ENCODE measurements at regions not wholly inside any gene's neighbourhood (a gene's known extent, or its start where the extent isn't known, plus 50 kb on each side); places are given as distances from the start of the nearest gene placed in this dataset.

DNA sequence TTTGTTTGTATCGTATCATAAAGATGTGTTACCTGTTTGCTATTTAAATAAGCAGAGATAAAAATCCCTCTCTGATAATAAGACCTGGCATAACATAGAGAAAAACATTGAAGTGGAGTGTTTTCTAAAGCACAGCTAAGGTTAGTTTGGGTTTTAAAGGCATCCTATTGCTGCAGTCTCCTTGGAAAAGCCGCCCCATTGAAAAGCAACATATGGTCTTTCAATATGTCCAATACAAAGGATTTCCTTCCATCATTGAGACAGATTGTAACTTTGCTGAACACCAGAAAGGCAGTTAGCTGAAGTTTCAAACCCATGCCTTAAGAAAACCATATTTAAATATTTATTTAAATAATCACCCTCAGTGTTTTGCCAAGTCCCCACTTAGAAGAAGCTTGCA lies 898.5 kb upstream of the KCND2 start:
- TF ChIP-seq, protein P1, sequence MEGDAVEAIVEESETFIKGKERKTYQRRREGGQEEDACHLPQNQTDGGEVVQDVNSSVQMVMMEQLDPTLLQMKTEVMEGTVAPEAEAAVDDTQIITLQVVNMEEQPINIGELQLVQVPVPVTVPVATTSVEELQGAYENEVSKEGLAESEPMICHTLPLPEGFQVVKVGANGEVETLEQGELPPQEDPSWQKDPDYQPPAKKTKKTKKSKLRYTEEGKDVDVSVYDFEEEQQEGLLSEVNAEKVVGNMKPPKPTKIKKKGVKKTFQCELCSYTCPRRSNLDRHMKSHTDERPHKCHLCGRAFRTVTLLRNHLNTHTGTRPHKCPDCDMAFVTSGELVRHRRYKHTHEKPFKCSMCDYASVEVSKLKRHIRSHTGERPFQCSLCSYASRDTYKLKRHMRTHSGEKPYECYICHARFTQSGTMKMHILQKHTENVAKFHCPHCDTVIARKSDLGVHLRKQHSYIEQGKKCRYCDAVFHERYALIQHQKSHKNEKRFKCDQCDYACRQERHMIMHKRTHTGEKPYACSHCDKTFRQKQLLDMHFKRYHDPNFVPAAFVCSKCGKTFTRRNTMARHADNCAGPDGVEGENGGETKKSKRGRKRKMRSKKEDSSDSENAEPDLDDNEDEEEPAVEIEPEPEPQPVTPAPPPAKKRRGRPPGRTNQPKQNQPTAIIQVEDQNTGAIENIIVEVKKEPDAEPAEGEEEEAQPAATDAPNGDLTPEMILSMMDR (IDR thresholded peaks at IDR 0.05): no peak
- TF ChIP-seq POLR2AphosphoS5 (IDR thresholded peaks at IDR 0.05) (no peak), POLR2A (IDR thresholded peaks at IDR 0.05) (no peak)
- H3K27me3 ChIP-seq: no peaks in the 10 kb centered on the region
- no peaks in the 10 kb centered on the region for H3K9me3 ChIP-seq
- no peak overlapping the region for H3K4me3 ChIP-seq
- intact Hi-C loops (cut with DNase I; ENCODE audit: low total_unique reads): no loop called here
- no peak for DNase-seq (ENCODE audit: low spot score in 2 of 2)
- H3K27ac ChIP-seq: no peak overlapping the region
- no peaks in the 10 kb centered on the region for H3K36me3 ChIP-seq
- no peaks in the 10 kb centered on the region for H3K4me1 ChIP-seq

DNA sequence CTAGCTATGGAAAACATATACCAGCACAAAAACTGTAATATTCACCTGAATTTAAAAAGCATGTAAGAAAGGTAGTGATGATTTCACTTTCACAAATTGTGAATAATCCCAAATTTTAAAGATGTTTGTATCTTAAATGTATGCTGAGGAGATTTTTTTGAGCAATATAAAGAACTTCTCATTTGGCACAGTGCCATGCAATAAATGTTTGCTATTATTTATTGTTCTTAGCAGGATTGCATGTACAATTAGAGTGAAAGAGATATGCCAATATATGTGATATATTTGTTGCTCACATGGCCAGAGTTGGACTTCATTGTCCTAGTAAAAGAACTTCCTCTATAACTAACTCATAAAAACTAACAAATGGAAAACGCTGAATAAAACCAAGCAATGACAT lies 895.1 kb upstream of the KCND2 start:
- TF ChIP-seq, protein P1 (IDR thresholded peaks at IDR 0.05): no peak
- TF ChIP-seq POLR2AphosphoS5 (IDR thresholded peaks at IDR 0.05): no peak
- TF ChIP-seq POLR2A (IDR thresholded peaks at IDR 0.05): no peak
- no peaks in the 10 kb centered on the region for H3K36me3 ChIP-seq
- no peaks in the 10 kb centered on the region for H3K27me3 ChIP-seq
- DNase-seq (ENCODE audit: low spot score in 2 of 2): no peak
- intact Hi-C loops (cut with DNase I; ENCODE audit: low total_unique reads): no loop called here
- H3K4me3 ChIP-seq: no peak overlapping the region
- H3K4me1 ChIP-seq: no peaks in the 10 kb centered on the region
- no peaks in the 10 kb centered on the region for H3K9me3 ChIP-seq
- H3K27ac ChIP-seq: no peak overlapping the region

DNA sequence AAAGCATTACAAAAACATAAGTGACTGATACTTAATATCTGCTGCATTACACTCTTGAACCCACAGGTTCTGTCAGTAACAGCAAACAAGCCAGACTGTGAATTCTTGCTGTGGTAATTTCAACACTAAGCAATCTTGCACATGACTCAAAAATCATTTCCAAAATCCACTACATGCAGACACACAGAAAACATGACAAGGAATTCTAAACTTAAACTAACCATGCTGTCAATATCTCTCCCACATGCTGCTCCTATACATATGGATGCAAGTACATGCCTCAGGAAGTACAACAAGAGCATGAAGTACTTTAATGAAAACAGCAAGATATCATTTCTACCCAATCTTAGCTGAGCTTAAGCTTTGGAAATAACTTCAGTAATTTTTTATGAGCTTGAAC lies 890.2 kb upstream of the KCND2 start:
- no peak for DNase-seq (ENCODE audit: low spot score in 2 of 2)
- Histone ChIP-seq H3K4me1 (no peaks in the 10 kb centered on the region), H3K27me3 (no peaks in the 10 kb centered on the region), H3K27ac (no peak overlapping the region), H3K4me3 (no peak overlapping the region), H3K36me3 (no peaks in the 10 kb centered on the region), H3K9me3 (no peaks in the 10 kb centered on the region)
- intact Hi-C loops (cut with DNase I; ENCODE audit: low total_unique reads): no loop called here
- TF ChIP-seq POLR2A (IDR thresholded peaks at IDR 0.05) (no peak), POLR2AphosphoS5 (IDR thresholded peaks at IDR 0.05) (no peak)
- TF ChIP-seq, protein P1 (IDR thresholded peaks at IDR 0.05): no peak

DNA sequence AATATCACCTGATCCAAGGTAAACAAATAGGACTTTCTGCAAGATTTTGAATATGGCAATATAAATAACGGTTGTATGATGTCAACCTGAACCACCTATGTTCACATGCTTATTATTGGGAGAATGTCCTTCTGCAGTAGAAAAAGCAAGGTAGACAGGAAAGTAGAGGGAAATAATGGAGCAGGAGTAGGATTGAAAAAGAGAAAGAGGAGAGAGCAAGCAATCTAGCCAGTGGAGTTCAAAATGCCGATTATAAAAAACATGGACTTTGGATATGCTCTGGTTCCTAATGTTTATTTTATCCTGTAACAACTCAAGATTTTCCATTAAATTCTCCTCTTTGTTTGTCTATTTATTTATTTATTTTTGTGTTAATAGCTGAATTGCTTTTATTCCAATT lies 878.0 kb upstream of the KCND2 start:
- Histone ChIP-seq H3K27ac (no peak overlapping the region), H3K27me3 (no peaks in the 10 kb centered on the region), H3K36me3 (no peaks in the 10 kb centered on the region), H3K9me3 (no peaks in the 10 kb centered on the region), H3K4me3 (no peak overlapping the region), H3K4me1 (no peaks in the 10 kb centered on the region)
- TF ChIP-seq POLR2AphosphoS5 (IDR thresholded peaks at IDR 0.05) (no peak), POLR2A (IDR thresholded peaks at IDR 0.05) (no peak)
- TF ChIP-seq, protein P1 (IDR thresholded peaks at IDR 0.05): no peak
- no peak for DNase-seq (ENCODE audit: low spot score in 2 of 2)
- intact Hi-C loops (cut with DNase I; ENCODE audit: low total_unique reads): no loop called here

DNA sequence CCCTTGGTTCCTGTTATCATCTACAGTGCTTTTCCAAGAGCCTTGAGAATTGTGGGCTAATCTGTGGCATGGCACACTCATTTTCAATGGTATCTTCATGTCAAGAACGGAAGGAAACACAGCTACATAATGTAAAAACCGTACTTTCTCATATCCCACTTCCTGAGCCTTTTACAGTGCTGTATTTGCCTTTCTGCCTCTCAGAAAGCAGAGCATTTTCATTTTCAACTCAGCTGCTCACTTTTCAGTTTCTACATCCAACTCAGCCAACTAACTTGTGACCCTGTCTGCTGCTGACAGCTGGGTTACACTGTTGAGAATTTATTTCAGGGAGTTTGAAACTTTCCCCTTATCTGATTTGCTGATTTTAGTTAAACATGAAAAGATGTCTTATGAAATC lies 875.8 kb upstream of the KCND2 start:
- no peak for TF ChIP-seq POLR2A (IDR thresholded peaks at IDR 0.05)
- TF ChIP-seq, protein P1 (IDR thresholded peaks at IDR 0.05): no peak
- no peak for TF ChIP-seq POLR2AphosphoS5 (IDR thresholded peaks at IDR 0.05)
- intact Hi-C loops (cut with DNase I; ENCODE audit: low total_unique reads): no loop called here
- no peaks in the 10 kb centered on the region for H3K27me3 ChIP-seq
- no peak overlapping the region for H3K4me3 ChIP-seq
- H3K36me3 ChIP-seq: no peaks in the 10 kb centered on the region
- no peaks in the 10 kb centered on the region for H3K4me1 ChIP-seq
- no peak for DNase-seq (ENCODE audit: low spot score in 2 of 2)
- H3K9me3 ChIP-seq: no peaks in the 10 kb centered on the region
- H3K27ac ChIP-seq: no peak overlapping the region

Measured in breast epithelium (tissue), 4 donors.